NOMO-1 treated with DMSO at 0.1 percent for 48 hours (cell line): ENCODE measurements at regions not wholly inside any gene's neighbourhood (a gene's known extent, or its start where the extent isn't known, plus 50 kb on each side); places are given as distances from the start of the nearest gene placed in this dataset.
"Not testable (repeated sequence)": the region's sequence is repeated elsewhere in the genome, so short reads cannot be mapped to it uniquely, and the experiment has no call there.

Source experiments
- DNase-seq: peaks from one replicate; lab custom pipeline; 2025; ENCODE audit not compliant: unreplicated experiment; lab: John Stamatoyannopoulos, UW

DNA sequence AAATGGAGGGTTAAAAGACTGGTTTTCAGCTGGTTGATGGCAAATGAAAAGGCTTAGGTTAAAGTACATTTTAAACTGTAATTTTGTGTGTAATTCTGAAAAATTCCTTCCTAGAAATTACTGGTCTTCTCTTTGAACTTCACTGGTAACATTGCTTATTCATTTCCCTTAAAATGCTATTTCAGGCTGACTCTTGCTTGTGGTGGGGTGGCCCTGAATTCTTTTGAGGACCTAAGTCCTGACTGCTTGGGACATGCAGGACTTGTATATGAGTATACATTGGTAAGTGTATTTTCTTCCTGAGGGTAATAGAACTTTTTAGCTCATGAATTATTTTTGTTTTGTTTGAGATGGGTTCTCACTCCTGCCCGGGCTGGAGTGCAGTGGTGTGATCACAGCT, 63.0 kb upstream of the ERV3-1 start:
- DNase-seq: not testable (repeated sequence)

DNA sequence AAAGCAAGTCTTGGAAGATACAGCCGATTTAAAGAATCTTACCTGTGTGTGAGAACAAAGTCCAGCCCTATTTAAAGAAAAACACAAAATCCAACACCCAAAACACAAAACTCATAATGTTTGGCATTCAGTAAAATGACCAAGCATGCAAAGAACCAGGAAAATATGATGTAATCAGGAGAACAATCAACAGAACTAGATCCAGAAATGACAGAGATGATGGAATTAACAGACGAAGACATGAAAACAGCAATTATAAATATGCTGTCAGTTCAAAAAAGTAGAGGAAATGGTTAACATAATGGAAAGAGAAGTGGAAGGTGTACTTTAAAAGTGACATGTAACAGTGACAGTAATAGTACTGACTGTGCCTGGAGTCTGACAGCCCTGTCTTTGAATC, 56.1 kb upstream of the ERV3-1 start:
- not testable (repeated sequence) for DNase-seq

DNA sequence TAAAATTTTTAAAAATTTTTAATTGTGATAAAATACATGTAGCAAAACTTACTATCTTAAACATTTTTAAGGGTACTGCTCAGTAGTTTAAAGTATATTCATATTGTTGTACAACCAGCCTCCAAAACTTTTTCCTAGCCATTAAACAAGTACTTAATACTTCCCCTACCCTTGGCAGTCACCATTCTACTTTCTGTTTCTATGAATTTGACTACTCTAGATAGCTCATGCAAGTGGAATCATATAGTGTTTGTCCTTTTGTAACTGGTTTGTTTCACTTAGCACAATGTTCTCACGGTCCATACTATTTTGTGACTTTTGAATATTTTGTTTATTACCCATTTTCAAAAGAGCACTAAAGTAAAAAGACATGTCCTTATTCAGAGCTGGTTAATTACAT, 52.8 kb upstream of the ERV3-1 start:
- not testable (repeated sequence) for DNase-seq
